ENCODE measurements at regions not wholly inside any gene's neighbourhood (a gene's known extent, or its start where the extent isn't known, plus 50 kb on each side); places are given as distances from the start of the nearest gene placed in this dataset.
A peak's percentile ranks its signal among the peaks of the same experiment; 100 is the strongest.

GRCh38 chr1:94654031-94654430 is 112.5 kb upstream of the F3 start:
- Histone ChIP-seq H3K27me3 (ENCODE audit: control insufficient read depth, insufficient read depth, low read length) (no peaks in the 10 kb centered on the region), H3K4me3 (ENCODE audit: low read length) (no peak overlapping the region), H3K9ac (ENCODE audit: low read depth, low read length) (no peak overlapping the region), H3K9me3 (replicated peaks; ENCODE audit: low read length) (no peaks in the 10 kb centered on the region), H3K4me1 (ENCODE audit: control insufficient read depth, insufficient read depth, low read length) (peaks cover 15% of the 10 kb centered on the region), H3K4me2 (ENCODE audit: low read length) (no peak overlapping the region), H3K36me3 (ENCODE audit: insufficient read depth, low read length) (no peaks in the 10 kb centered on the region)

GRCh38 chr1:94653454-94653853 is 111.9 kb upstream of the F3 start:
- Histone ChIP-seq H3K36me3 (ENCODE audit: insufficient read depth, low read length) (no peaks in the 10 kb centered on the region), H3K4me1 (ENCODE audit: control insufficient read depth, insufficient read depth, low read length) (peaks cover 21% of the 10 kb centered on the region), H3K27me3 (ENCODE audit: control insufficient read depth, insufficient read depth, low read length) (no peaks in the 10 kb centered on the region), H3K9ac (ENCODE audit: low read depth, low read length) (no peak overlapping the region), H3K4me3 (ENCODE audit: low read length) (no peak overlapping the region), H3K9me3 (replicated peaks; ENCODE audit: low read length) (no peaks in the 10 kb centered on the region), H3K4me2 (ENCODE audit: low read length) (no peak overlapping the region)

- H3K4me2 ChIP-seq (ENCODE audit: low read length): no peak overlapping the region
- H3K36me3 ChIP-seq (ENCODE audit: insufficient read depth, low read length): no peaks in the 10 kb centered on the region
- no peaks in the 10 kb centered on the region for H3K27me3 ChIP-seq (ENCODE audit: control insufficient read depth, insufficient read depth, low read length)
- no peaks in the 10 kb centered on the region for H3K9me3 ChIP-seq (replicated peaks; ENCODE audit: low read length)
- no peak overlapping the region for H3K4me3 ChIP-seq (ENCODE audit: low read length)
- no peak overlapping the region for H3K9ac ChIP-seq (ENCODE audit: low read depth, low read length)
- H3K4me1 ChIP-seq (ENCODE audit: control insufficient read depth, insufficient read depth, low read length): peaks cover 37% of the 10 kb centered on the region
Measured at GRCh38 chr1:94651076-94651475, 109.5 kb upstream of the F3 start.

- Histone ChIP-seq H3K27me3 (ENCODE audit: control insufficient read depth, insufficient read depth, low read length) (no peaks in the 10 kb centered on the region), H3K4me2 (ENCODE audit: low read length) (no peak overlapping the region), H3K9me3 (replicated peaks; ENCODE audit: low read length) (no peaks in the 10 kb centered on the region), H3K4me1 (ENCODE audit: control insufficient read depth, insufficient read depth, low read length) (peaks cover 41% of the 10 kb centered on the region), H3K36me3 (ENCODE audit: insufficient read depth, low read length) (no peaks in the 10 kb centered on the region), H3K9ac (ENCODE audit: low read depth, low read length) (no peak overlapping the region), H3K4me3 (ENCODE audit: low read length) (no peak overlapping the region)
Measured at GRCh38 chr1:94650301-94650700, 108.7 kb upstream of the F3 start.

GRCh38 chr1:94648225-94649007 is 106.9 kb upstream of the F3 start:
- Histone ChIP-seq H3K4me1 (ENCODE audit: control insufficient read depth, insufficient read depth, low read length) (peaks cover 32% of the 10 kb centered on the region), H3K4me2 (ENCODE audit: low read length) (peak overlapping the region; percentile 53), H3K4me3 (ENCODE audit: low read length) (no peak overlapping the region), H3K9ac (ENCODE audit: low read depth, low read length) (peak overlapping the region; percentile 62), H3K36me3 (ENCODE audit: insufficient read depth, low read length) (no peaks in the 10 kb centered on the region), H3K27me3 (ENCODE audit: control insufficient read depth, insufficient read depth, low read length) (no peaks in the 10 kb centered on the region), H3K9me3 (replicated peaks; ENCODE audit: low read length) (no peaks in the 10 kb centered on the region)

GRCh38 chr1:94646786-94647555 is 105.4 kb upstream of the F3 start:
- Histone ChIP-seq H3K27me3 (ENCODE audit: control insufficient read depth, insufficient read depth, low read length) (no peaks in the 10 kb centered on the region), H3K4me2 (ENCODE audit: low read length) (peak overlapping the region; percentile 7), H3K36me3 (ENCODE audit: insufficient read depth, low read length) (no peaks in the 10 kb centered on the region), H3K4me1 (ENCODE audit: control insufficient read depth, insufficient read depth, low read length) (peaks cover 29% of the 10 kb centered on the region), H3K9me3 (replicated peaks; ENCODE audit: low read length) (no peaks in the 10 kb centered on the region), H3K4me3 (ENCODE audit: low read length) (no peak overlapping the region), H3K9ac (ENCODE audit: low read depth, low read length) (peak overlapping the region; percentile 37)

GRCh38 chr1:94646141-94646643 is 104.6 kb upstream of the F3 start:
- Histone ChIP-seq H3K4me1 (ENCODE audit: control insufficient read depth, insufficient read depth, low read length) (peaks cover 29% of the 10 kb centered on the region), H3K9ac (ENCODE audit: low read depth, low read length) (no peak overlapping the region), H3K27me3 (ENCODE audit: control insufficient read depth, insufficient read depth, low read length) (no peaks in the 10 kb centered on the region)

GRCh38 chr1:94644352-94644751 is 102.8 kb upstream of the F3 start:
- no peaks in the 10 kb centered on the region for H3K36me3 ChIP-seq (ENCODE audit: insufficient read depth, low read length)
- H3K27me3 ChIP-seq (ENCODE audit: control insufficient read depth, insufficient read depth, low read length): no peaks in the 10 kb centered on the region
- H3K4me3 ChIP-seq (ENCODE audit: low read length): no peak overlapping the region
- no peaks in the 10 kb centered on the region for H3K9me3 ChIP-seq (replicated peaks; ENCODE audit: low read length)
- H3K4me2 ChIP-seq (ENCODE audit: low read length): no peak overlapping the region
- no peak overlapping the region for H3K9ac ChIP-seq (ENCODE audit: low read depth, low read length)
- peaks cover 29% of the 10 kb centered on the region for H3K4me1 ChIP-seq (ENCODE audit: control insufficient read depth, insufficient read depth, low read length)

More at GRCh38 chr1:94646141-94646643, 104.6 kb upstream of the F3 start:
- Histone ChIP-seq H3K4me2 (ENCODE audit: low read length) (peak overlapping the region; percentile 7), H3K36me3 (ENCODE audit: insufficient read depth, low read length) (no peaks in the 10 kb centered on the region), H3K9me3 (replicated peaks; ENCODE audit: low read length) (no peaks in the 10 kb centered on the region), H3K4me3 (ENCODE audit: low read length) (no peak overlapping the region)

GRCh38 chr1:94643819-94644218 is 102.3 kb upstream of the F3 start:
- H3K9ac ChIP-seq (ENCODE audit: low read depth, low read length): no peak overlapping the region
- H3K36me3 ChIP-seq (ENCODE audit: insufficient read depth, low read length): no peaks in the 10 kb centered on the region
- no peak overlapping the region for H3K4me3 ChIP-seq (ENCODE audit: low read length)
- no peak overlapping the region for H3K4me2 ChIP-seq (ENCODE audit: low read length)
- H3K27me3 ChIP-seq (ENCODE audit: control insufficient read depth, insufficient read depth, low read length): no peaks in the 10 kb centered on the region
- no peaks in the 10 kb centered on the region for H3K9me3 ChIP-seq (replicated peaks; ENCODE audit: low read length)
- H3K4me1 ChIP-seq (ENCODE audit: control insufficient read depth, insufficient read depth, low read length): peaks cover 26% of the 10 kb centered on the region

GRCh38 chr1:94642617-94643321 is 101.2 kb upstream of the F3 start:
- Histone ChIP-seq H3K9me3 (replicated peaks; ENCODE audit: low read length) (no peaks in the 10 kb centered on the region), H3K4me1 (ENCODE audit: control insufficient read depth, insufficient read depth, low read length) (peaks cover 19% of the 10 kb centered on the region), H3K4me2 (ENCODE audit: low read length) (no peak overlapping the region), H3K4me3 (ENCODE audit: low read length) (no peak overlapping the region), H3K27me3 (ENCODE audit: control insufficient read depth, insufficient read depth, low read length) (no peaks in the 10 kb centered on the region), H3K9ac (ENCODE audit: low read depth, low read length) (no peak overlapping the region), H3K36me3 (ENCODE audit: insufficient read depth, low read length) (no peaks in the 10 kb centered on the region)

- no peak overlapping the region for H3K4me2 ChIP-seq (ENCODE audit: low read length)
- H3K4me1 ChIP-seq (ENCODE audit: control insufficient read depth, insufficient read depth, low read length): peaks cover 12% of the 10 kb centered on the region
- no peaks in the 10 kb centered on the region for H3K36me3 ChIP-seq (ENCODE audit: insufficient read depth, low read length)
- no peak overlapping the region for H3K9ac ChIP-seq (ENCODE audit: low read depth, low read length)
- no peak overlapping the region for H3K4me3 ChIP-seq (ENCODE audit: low read length)
- no peaks in the 10 kb centered on the region for H3K27me3 ChIP-seq (ENCODE audit: control insufficient read depth, insufficient read depth, low read length)
- H3K9me3 ChIP-seq (replicated peaks; ENCODE audit: low read length): no peaks in the 10 kb centered on the region
Measured at GRCh38 chr1:94641990-94642389, 100.4 kb upstream of the F3 start.
